K562 (cell line): ENCODE measurements at regions not wholly inside any gene's neighbourhood (a gene's known extent, or its start where the extent isn't known, plus 50 kb on each side); places are given as distances from the start of the nearest gene placed in this dataset.

ENCODE experiments used
- ATAC-seq: fragments of 200-7000 bp; cut with Tn5 transposase; 3 replicates; pipeline ENCODE4 v1.9.1; 2020; ENCODE audit warnings: moderate library complexity
- BruUV-seq: library from RNA; stranded (reverse); fragments of 400-500 nt; replicated peaks from 2 replicates; lab custom pipeline; 2021; lab: Mats Ljungman, UMichigan
- CTCF ChIA-PET: fragments of 300-600 bp; formaldehyde crosslinking; extraction: SDS; loops from one replicate; lab custom pipeline; 2021; ENCODE audit warnings: low intra/inter-chr PET ratio; lab: Yijun Ruan, JAX
- POLR2A ChIA-PET: fragments of 300-600, 350-650 bp; sonication (Branson Sonifier 250); formaldehyde crosslinking; extraction: SDS; loops from one replicate; lab custom pipeline; 2021; ENCODE audit warnings: antibody characterized with exemption, inconsistent platforms; lab: Yijun Ruan, JAX
- DNase-seq, 4 experiments: peaks; one replicate each; pipeline versions ENCODE4 v3.0.0 to v3.0.0-alpha.2; 2011 to 2018; ENCODE audit warnings: low spot score in 3 of 4, mixed read lengths in 3 of 4; ENCODE audit errors: extremely low read depth in 1 of 4
- FAIRE-seq: peaks from 2 replicates; lab custom pipeline; 2011; peaks lifted over from hg19 to GRCh38; lab: Jason Lieb, UNC
- H2AFZ ChIP-seq: 2 replicates; pipeline ENCODE4 v1.6.0; 2011; ENCODE audit warnings: low read depth, low read length, control low read depth, inconsistent platforms
- H3K27ac ChIP-seq: fragments of 200-600 bp; 3 replicates; pipeline ENCODE4 v1.8.0; 2011; ENCODE audit warnings: low read depth, mild to moderate bottlenecking, control low read depth, inconsistent platforms, low read length, moderate library complexity, mixed read lengths; ENCODE audit errors: extremely low read depth
- H3K27me3 ChIP-seq, 2 experiments: fragments of 300-600 bp in 1 of 2; 2 replicates in 1 of 2; 3 replicates in 1 of 2; pipeline versions ENCODE4 v1.6.0 to v1.8.0; 2011; ENCODE audit warnings: inconsistent platforms in 2 of 2, low read length in 2 of 2, mild to moderate bottlenecking in 1 of 2, mixed read lengths in 1 of 2, moderate library complexity in 1 of 2; ENCODE audit not compliant: control insufficient read depth in 2 of 2, insufficient read depth in 2 of 2
- H3K36me3 ChIP-seq: fragments of 300-600 bp; 3 replicates; pipeline ENCODE4 v1.8.0; 2011; ENCODE audit warnings: mild to moderate bottlenecking, low read length, inconsistent platforms; ENCODE audit not compliant: control insufficient read depth, insufficient read depth
- H3K4me1 ChIP-seq, 2 experiments: fragments of 200-600 bp in 1 of 2; replicated peaks in 1 of 2; 2 replicates in 1 of 2; 3 replicates in 1 of 2; pipeline versions ENCODE4 v1.5.1 to v1.8.0; 2011; ENCODE audit warnings: inconsistent platforms in 2 of 2, low read length in 2 of 2, mild to moderate bottlenecking in 1 of 2, mixed read lengths in 1 of 2, moderate library complexity in 1 of 2; ENCODE audit not compliant: control insufficient read depth in 2 of 2, insufficient read depth in 2 of 2
- H3K4me2 ChIP-seq: 2 replicates; pipeline ENCODE4 v1.6.1; 2011; ENCODE audit warnings: low read length, control low read depth, inconsistent platforms, mixed read lengths; ENCODE audit not compliant: insufficient read depth
- H3K4me3 ChIP-seq: fragments of 200-600 bp; sonication (generic), shearing (Covaris generic); 2 replicates; pipeline ENCODE4 v1.5.1; 2016; ENCODE audit warnings: control low read depth, inconsistent platforms
- H3K79me2 ChIP-seq: fragments of 200-600 bp; 3 replicates; pipeline ENCODE4 v1.8.0; 2011; ENCODE audit warnings: low read length, inconsistent platforms; ENCODE audit not compliant: control insufficient read depth, insufficient read depth
- H3K9ac ChIP-seq, 2 experiments: 2 replicates each; pipeline versions ENCODE4 v1.6.0 to v1.6.1; 2011; ENCODE audit warnings: low read depth in 2 of 2, low read length in 2 of 2, control low read depth in 1 of 2, inconsistent platforms in 1 of 2, mild to moderate bottlenecking in 1 of 2, mixed read lengths in 1 of 2; ENCODE audit not compliant: insufficient read depth in 1 of 2
- H3K9me1 ChIP-seq: one replicate; pipeline ENCODE4 v1.6.0; 2011; ENCODE audit warnings: inconsistent platforms, mild to moderate bottlenecking, low read length, moderate library complexity; ENCODE audit not compliant: control insufficient read depth, insufficient read depth
- H3K9me3 ChIP-seq: replicated peaks from 2 replicates; pipeline ENCODE4 v1.5.1; 2011; ENCODE audit warnings: low read depth, low read length, inconsistent platforms; ENCODE audit not compliant: control insufficient read depth, insufficient read depth
- H4K20me1 ChIP-seq: replicated peaks from 2 replicates; pipeline ENCODE4 v1.6.1; 2011; ENCODE audit warnings: low read length, inconsistent platforms, mixed read lengths; ENCODE audit not compliant: control insufficient read depth, insufficient read depth
- ARID1B ChIP-seq: fragments of 450-650 bp; IDR thresholded peaks from 2 replicates; pipeline ENCODE4 v1.6.1; 2016; ENCODE audit warnings: antibody characterized with exemption, mild to moderate bottlenecking, inconsistent platforms
- BACH1 ChIP-seq: fragments of 200-800 bp; sonication (Bioruptor generic); IDR thresholded peaks from 2 replicates; pipeline ENCODE4 v1.6.1; 2016; ENCODE audit warnings: missing genetic modification characterization, missing compliant biosample characterization
- CEBPB ChIP-seq: fragments of 450-650 bp; IDR thresholded peaks from 2 replicates; pipeline ENCODE4 v1.6.1; 2016; ENCODE audit warnings: missing genetic modification characterization, missing compliant biosample characterization
- CEBPG ChIP-seq, 3 experiments: fragments of 200-800 bp in 1 of 3; sonication (Bioruptor generic) in 1 of 3; sonication (generic) in 1 of 3; formaldehyde crosslinking in 1 of 3; IDR thresholded peaks in 2 of 3; conservative IDR thresholded peaks in 1 of 3; 2 replicates each; pipeline versions ENCODE4 v1.6.1 to v1.8.0; 2016 to 2022; ENCODE audit warnings: missing compliant biosample characterization in 2 of 3, missing genetic modification characterization in 2 of 3, mild to moderate bottlenecking in 1 of 3, missing genetic modification reagents in 1 of 3
- CXXC5 ChIP-seq: fragments of 250-450 bp; sonication (Bioruptor Pico); IDR thresholded peaks from 2 replicates; pipeline ENCODE4 v1.8.0; 2022; ENCODE audit warnings: inconsistent platforms, mild to moderate bottlenecking, moderate library complexity
- L3MBTL2 ChIP-seq: fragments of 450-650 bp; IDR thresholded peaks from 2 replicates; pipeline ENCODE4 v1.6.1; 2016; ENCODE audit warnings: mild to moderate bottlenecking, moderate library complexity
- MEF2D ChIP-seq: conservative IDR thresholded peaks from 2 replicates; pipeline ENCODE4 v1.6.1; 2016; ENCODE audit warnings: low read depth, missing genetic modification characterization, missing compliant biosample characterization
- NCOA2 ChIP-seq, 2 experiments: fragments of 450-650 bp; IDR thresholded peaks; 2 replicates each; pipeline ENCODE4 v1.6.1; 2018; ENCODE audit warnings: mild to moderate bottlenecking in 2 of 2, moderate library complexity in 1 of 2; ENCODE audit not compliant: partially characterized antibody in 2 of 2
- NR2C2 ChIP-seq, 2 experiments: fragments of 200-800 bp in 1 of 2; sonication (Bioruptor generic) in 1 of 2; sonication (generic) in 1 of 2; formaldehyde crosslinking in 1 of 2; IDR thresholded peaks; 2 replicates each; pipeline versions ENCODE4 v1.6.1 to v1.8.0; 2016 to 2022; ENCODE audit warnings: mild to moderate bottlenecking in 1 of 2, missing compliant biosample characterization in 1 of 2, missing genetic modification characterization in 1 of 2, missing genetic modification reagents in 1 of 2
- WHSC1 ChIP-seq: IDR thresholded peaks from one replicate; pipeline ENCODE4 v1.6.1; 2012; ENCODE audit warnings: low read length, control low read depth, inconsistent platforms
- XRCC3 ChIP-seq: fragments of 450-650 bp; IDR thresholded peaks from 2 replicates; pipeline ENCODE4 v1.6.1; 2017; ENCODE audit warnings: mild to moderate bottlenecking, moderate library complexity
- WGBS: fragments of 100-300 bp; shearing (Covaris generic); methylation state at CpG from one replicate; pipeline ENCODE4 v1.1.6; 2016; ENCODE audit warnings: low coverage, mixed read lengths; ENCODE audit not compliant: insufficient coverage; ENCODE audit errors: missing lambda C conversion rate; 5-methylcytosine and 5-hydroxymethylcytosine counted together
- in situ Hi-C: fragments of 300-500 bp; cut with MboI; formaldehyde crosslinking; loops from 4 replicates; pipeline ENCODE4 v1.15.0; 2018; ENCODE audit warnings: inconsistent platforms, mixed read lengths
- intact Hi-C: fragments of 100-400 bp; cut with micrococcal nuclease; formaldehyde crosslinking; loops from 2 replicates; pipeline ENCODE4 v1.14.2; 2022
- TF ChIP-seq, protein P1 (sequence below): fragments of 250-450 bp; sonication (Bioruptor Pico); IDR thresholded peaks from 2 replicates; pipeline ENCODE4 v1.4.0; 2020
- TF ChIP-seq, protein P2 (sequence below), 3 experiments: IDR thresholded peaks in 2 of 3; conservative IDR thresholded peaks in 1 of 3; 2 replicates each; pipeline ENCODE4 v1.5.1; 2011 to 2012; ENCODE audit warnings: low read length in 3 of 3, mild to moderate bottlenecking in 3 of 3, control low read depth in 2 of 3, improper control_type of control experiment in 1 of 3, inconsistent platforms in 1 of 3, low read depth in 1 of 3, mixed read lengths in 1 of 3, moderate library complexity in 1 of 3; ENCODE audit not compliant: insufficient read depth in 2 of 3

DNA sequence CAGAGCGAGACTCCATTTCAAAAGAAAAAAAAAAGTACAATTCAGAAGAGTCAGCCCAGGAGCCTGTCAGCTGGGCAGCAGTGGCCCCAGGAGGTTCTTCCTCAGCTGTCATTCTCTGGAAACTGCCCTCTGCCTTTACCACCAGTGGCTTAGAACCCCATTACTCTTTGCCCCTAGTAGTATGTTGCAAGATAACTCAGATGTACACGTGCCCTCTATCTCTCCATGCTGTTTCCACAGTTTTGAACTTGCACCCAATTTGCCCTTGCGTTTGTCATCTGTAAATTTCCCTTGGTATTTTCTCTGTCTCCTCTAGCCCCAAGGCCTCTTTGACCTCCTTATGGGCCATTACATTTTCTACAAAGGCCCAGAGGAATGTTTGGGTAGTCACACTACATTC, 56.7 kb upstream of the PRKAR2B start:
- H3K9me1 ChIP-seq, result no peaks in the 10 kb centered on the region
- intact Hi-C loops, result loop anchor here (10.0 kb wide), 1 partner anchor 873 kb away; the partner anchor contains the start of gene SYPL1
- ChIA-PET POLR2A (interaction anchor here (0.6 to 6.0 kb wide), 6 partner anchors 10 to 402 kb away, joined by 4 to 30 read pairs (median 6); no protein-coding TSS in a partner anchor), CTCF (no interaction called here)
- H3K4me2 ChIP-seq, result no peak overlapping the region
- no peaks in the 10 kb centered on the region for H3K36me3 ChIP-seq
- H3K9me3 ChIP-seq, result no peaks in the 10 kb centered on the region
- H3K4me3 ChIP-seq, result no peak overlapping the region
- peak overlapping the region; percentile 75 for H2AFZ ChIP-seq
- no peaks in the 10 kb centered on the region for H3K27me3 ChIP-seq
- in situ Hi-C loops, result no loop called here
- H4K20me1 ChIP-seq, result no peaks in the 10 kb centered on the region
- DNase-seq, result no peak
- peak overlapping the region; percentile 45 for H3K27ac ChIP-seq
- peaks cover 33 to 55% of the 10 kb centered on the region in 2 experiments for H3K4me1 ChIP-seq
- FAIRE-seq, result no peak
- H3K9ac ChIP-seq, result peak overlapping the region in 1 of 2 experiments; percentile 1; a peak in 1 of 4 replicates
- no peak; the same call in 1 of the 3 replicates for ATAC-seq
- 40% methylated on average over 3 of the region's 3 CpGs for WGBS
- H3K79me2 ChIP-seq, result no peaks in the 10 kb centered on the region
- BruUV-seq, result no TSS peak
- no peak for TF ChIP-seq NCOA2 (IDR thresholded peaks at IDR 0.05; ENCODE audit: partially characterized antibody in 2 of 2)
- TF ChIP-seq, protein P1, sequence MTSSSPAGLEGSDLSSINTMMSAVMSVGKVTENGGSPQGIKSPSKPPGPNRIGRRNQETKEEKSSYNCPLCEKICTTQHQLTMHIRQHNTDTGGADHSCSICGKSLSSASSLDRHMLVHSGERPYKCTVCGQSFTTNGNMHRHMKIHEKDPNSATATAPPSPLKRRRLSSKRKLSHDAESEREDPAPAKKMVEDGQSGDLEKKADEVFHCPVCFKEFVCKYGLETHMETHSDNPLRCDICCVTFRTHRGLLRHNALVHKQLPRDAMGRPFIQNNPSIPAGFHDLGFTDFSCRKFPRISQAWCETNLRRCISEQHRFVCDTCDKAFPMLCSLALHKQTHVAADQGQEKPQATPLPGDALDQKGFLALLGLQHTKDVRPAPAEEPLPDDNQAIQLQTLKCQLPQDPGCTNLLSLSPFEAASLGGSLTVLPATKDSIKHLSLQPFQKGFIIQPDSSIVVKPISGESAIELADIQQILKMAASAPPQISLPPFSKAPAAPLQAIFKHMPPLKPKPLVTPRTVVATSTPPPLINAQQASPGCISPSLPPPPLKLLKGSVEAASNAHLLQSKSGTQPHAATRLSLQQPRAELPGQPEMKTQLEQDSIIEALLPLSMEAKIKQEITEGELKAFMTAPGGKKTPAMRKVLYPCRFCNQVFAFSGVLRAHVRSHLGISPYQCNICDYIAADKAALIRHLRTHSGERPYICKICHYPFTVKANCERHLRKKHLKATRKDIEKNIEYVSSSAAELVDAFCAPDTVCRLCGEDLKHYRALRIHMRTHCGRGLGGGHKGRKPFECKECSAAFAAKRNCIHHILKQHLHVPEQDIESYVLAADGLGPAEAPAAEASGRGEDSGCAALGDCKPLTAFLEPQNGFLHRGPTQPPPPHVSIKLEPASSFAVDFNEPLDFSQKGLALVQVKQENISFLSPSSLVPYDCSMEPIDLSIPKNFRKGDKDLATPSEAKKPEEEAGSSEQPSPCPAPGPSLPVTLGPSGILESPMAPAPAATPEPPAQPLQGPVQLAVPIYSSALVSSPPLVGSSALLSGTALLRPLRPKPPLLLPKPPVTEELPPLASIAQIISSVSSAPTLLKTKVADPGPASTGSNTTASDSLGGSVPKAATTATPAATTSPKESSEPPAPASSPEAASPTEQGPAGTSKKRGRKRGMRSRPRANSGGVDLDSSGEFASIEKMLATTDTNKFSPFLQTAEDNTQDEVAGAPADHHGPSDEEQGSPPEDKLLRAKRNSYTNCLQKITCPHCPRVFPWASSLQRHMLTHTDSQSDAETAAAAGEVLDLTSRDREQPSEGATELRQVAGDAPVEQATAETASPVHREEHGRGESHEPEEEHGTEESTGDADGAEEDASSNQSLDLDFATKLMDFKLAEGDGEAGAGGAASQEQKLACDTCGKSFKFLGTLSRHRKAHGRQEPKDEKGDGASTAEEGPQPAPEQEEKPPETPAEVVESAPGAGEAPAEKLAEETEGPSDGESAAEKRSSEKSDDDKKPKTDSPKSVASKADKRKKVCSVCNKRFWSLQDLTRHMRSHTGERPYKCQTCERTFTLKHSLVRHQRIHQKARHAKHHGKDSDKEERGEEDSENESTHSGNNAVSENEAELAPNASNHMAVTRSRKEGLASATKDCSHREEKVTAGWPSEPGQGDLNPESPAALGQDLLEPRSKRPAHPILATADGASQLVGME (CRISPR knock-in tag), result peak; percentile 68; the same call in 1 of the 2 replicates
- TF ChIP-seq BACH1, result no peak
- TF ChIP-seq CEBPG (CRISPR knock-in tag; IDR thresholded peaks at IDR 0.05), result no peak
- TF ChIP-seq CEBPG (tag; conservative IDR thresholded peaks at IDR 0.05 in 1 of 2, IDR thresholded peaks at IDR 0.05 in 1 of 2), result peak in 1 of 2 experiments; percentile 48; a peak in 2 of 4 replicates
- TF ChIP-seq MEF2D (tag), result 0 out of 2 replicates have a peak, but pooled peaks have one; percentile 12
- no peak for TF ChIP-seq NR2C2 (CRISPR knock-in tag; IDR thresholded peaks at IDR 0.05)
- TF ChIP-seq NR2C2 (tag; IDR thresholded peaks at IDR 0.05), result 0 out of 2 replicates have a peak, but pooled peaks have one; percentile 9
- TF ChIP-seq WHSC1, result no peak
- 0 out of 2 replicates have a peak, but pooled peaks have one; percentile 21 for TF ChIP-seq L3MBTL2
- TF ChIP-seq, protein P2, sequence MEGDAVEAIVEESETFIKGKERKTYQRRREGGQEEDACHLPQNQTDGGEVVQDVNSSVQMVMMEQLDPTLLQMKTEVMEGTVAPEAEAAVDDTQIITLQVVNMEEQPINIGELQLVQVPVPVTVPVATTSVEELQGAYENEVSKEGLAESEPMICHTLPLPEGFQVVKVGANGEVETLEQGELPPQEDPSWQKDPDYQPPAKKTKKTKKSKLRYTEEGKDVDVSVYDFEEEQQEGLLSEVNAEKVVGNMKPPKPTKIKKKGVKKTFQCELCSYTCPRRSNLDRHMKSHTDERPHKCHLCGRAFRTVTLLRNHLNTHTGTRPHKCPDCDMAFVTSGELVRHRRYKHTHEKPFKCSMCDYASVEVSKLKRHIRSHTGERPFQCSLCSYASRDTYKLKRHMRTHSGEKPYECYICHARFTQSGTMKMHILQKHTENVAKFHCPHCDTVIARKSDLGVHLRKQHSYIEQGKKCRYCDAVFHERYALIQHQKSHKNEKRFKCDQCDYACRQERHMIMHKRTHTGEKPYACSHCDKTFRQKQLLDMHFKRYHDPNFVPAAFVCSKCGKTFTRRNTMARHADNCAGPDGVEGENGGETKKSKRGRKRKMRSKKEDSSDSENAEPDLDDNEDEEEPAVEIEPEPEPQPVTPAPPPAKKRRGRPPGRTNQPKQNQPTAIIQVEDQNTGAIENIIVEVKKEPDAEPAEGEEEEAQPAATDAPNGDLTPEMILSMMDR (IDR thresholded peaks at IDR 0.05 in 2 of 3, conservative IDR thresholded peaks at IDR 0.05 in 1 of 3; ENCODE audit: insufficient read depth in 2 of 3, low read depth in 1 of 3, low read length in 3 of 3), result 0 out of 6 replicates have a peak, but pooled peaks of 1 of the 3 experiments have one; percentile 2
- no peak for TF ChIP-seq XRCC3
- peak; percentile 43 for TF ChIP-seq CXXC5 (CRISPR knock-in tag)
- TF ChIP-seq CEBPB (tag), result peak; percentile 86
- 0 out of 2 replicates have a peak, but pooled peaks have one; percentile 2 for TF ChIP-seq ARID1B
